GM19025 (cell line): ENCODE measurements at regions not wholly inside any gene's neighbourhood (a gene's known extent, or its start where the extent isn't known, plus 50 kb on each side); places are given as distances from the start of the nearest gene placed in this dataset.
"Not testable (repeated sequence)": the region's sequence is repeated elsewhere in the genome, so short reads cannot be mapped to it uniquely, and the experiment has no call there.

Experiments
- ATAC-seq: cut with Tn5 transposase; IDR thresholded peaks from one replicate; pipeline ENCODE4 v1.9.1; 2021; ENCODE audit warnings: mild to moderate bottlenecking, low read depth, moderate library complexity; ENCODE audit not compliant: unreplicated experiment

DNA sequence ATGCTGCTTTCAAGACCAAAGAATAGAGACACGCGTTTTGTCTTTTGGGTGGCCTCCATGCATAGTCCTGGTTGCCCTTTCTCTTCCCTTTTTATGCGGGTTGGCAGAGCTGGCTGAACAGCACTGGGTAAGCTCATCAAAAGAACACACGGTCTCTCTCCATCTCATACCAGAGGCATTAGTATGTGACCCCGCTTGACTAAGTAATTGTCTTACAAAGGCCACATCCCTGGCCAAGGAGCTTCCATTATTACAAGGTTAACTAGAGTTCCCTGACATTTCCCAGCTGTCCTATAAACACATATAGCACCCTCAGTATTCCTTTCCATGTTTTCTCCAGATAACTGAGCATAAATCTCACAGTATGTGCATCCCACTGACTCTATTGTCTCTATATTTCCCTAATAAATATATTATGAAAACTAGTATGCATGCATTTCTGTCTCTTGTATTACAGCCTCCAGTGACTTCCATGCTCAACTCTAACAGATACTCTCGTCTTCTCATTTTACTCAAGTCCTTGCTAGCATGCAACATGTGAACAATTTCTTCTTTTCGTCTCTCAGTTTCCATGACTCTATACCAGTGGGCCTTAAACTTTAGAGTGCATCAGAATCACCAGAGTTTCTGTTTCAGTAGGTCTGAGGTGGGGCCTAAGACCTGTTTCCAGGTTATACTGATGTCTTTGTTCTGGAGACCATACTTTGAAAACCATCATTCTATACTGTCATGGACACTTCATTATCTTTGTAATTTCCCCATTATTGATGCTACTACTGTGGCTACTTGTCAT, 247.7 kb upstream of the ARSJ start:
- ATAC-seq: peak; percentile 89

- no peak for ATAC-seq
Observed at GRCh38 chr4:114229706-114230105, 250.3 kb upstream of the ARSJ start.

DNA sequence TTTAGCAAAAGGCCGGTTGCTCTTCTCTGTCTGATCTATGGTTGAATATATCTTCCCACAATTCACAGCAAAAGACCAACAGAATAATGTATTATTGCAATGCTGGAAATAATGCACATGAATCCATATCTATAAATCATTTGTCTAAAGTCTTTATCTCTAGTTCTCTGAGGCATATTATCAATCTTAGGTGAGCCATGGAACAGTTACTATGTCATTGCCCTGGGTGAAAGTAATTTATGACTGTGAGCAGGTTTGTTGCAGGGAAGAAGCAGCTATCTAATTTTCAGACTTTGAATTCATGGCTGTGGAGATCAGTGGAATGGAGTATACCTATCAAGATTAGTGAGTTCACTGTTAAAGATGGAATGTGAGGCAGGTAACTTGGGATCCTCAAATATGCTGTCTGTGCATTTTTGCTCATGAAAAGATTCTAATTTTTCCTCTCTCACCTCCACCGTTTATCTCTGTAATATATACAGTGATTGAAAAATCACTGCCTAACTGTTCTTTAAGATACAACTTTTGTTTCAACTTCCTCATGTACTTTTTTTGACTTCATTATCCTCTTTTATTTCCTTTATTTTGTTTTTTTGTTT, 256.8 kb upstream of the ARSJ start:
- ATAC-seq: no peak

- no peak for ATAC-seq
Observed at GRCh38 chr4:114237997-114238396, 258.6 kb upstream of the ARSJ start.

DNA sequence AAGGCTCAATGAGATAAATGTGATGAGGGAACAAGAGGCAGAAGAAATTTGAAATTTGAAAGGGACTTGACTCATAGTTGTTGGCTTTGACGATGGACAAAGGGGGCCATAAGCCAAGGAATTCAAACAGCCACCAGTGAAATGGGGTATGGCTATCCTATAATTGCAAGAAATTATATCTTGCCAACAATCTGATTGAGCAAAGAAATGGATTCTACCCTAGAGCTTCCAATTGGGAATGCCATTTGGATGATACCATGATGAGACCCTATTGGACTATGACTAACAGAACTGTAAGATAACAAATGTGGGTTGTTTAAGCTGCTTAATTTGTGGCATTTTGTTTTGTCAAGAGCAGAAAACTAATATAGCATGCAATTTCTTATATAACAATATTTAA, 270.1 kb upstream of the ARSJ start:
- no peak for ATAC-seq

DNA sequence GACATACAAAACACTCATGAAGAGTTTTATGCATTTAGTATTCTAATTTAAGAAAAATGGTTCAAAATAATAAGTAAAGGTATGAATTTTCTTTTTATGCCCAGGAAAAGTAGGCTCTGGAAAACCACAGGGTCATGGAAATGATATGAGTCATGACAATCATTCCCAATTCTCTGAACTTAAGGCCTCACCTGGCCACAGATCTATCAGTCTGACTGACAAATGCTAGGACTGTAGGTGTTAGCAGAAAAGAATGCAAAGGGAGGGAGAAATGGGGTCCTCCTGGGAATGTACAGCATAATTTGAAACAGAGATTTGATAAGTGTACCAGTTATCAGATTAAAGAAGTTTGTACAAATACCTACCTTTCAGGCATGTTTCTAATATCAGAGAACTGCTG, 270.5 kb upstream of the ARSJ start:
- no peak for ATAC-seq

DNA sequence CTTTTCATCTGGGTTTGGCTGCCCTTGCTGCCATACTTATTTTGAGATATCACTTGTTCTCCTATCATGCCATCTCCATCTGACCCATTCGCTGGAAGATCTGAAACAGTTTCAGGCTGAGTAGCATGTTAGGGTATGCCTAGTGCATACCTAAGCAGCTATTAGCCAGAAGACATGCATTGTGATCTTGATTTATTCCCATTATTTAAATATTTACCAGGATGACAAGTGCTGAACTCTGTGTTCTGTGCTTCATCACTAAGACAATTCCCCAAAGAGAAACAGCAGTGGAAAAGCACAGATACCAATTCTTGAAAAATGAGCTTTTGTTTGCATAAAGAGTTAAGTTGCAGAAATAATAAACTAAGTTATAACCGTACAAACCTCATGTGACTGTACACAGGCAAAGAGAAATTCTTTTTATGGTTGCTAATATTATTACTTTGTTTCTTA, 271.0 kb upstream of the ARSJ start:
- ATAC-seq: no peak

- no peak for ATAC-seq
Observed at GRCh38 chr4:114251020-114251419, 271.6 kb upstream of the ARSJ start.

DNA sequence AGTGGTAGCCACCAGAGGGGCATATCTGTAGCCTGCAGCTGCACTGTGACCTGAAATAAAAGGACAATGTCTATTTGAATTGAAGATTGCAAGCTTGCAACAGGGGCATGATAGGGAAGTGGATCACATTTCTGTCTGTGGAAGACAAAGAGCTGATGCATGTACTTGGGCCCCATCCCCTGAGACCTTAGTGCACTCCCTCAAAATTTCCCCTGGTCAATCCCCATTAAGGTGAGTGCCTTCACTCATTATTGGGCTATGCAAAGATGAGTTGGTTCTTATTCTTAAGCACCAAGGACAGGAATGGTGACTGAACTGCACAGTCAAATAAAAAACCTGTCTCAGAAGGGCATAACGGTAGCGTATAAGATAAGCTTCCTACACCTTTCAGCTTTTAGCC, 273.1 kb upstream of the ARSJ start:
- no peak for ATAC-seq

DNA sequence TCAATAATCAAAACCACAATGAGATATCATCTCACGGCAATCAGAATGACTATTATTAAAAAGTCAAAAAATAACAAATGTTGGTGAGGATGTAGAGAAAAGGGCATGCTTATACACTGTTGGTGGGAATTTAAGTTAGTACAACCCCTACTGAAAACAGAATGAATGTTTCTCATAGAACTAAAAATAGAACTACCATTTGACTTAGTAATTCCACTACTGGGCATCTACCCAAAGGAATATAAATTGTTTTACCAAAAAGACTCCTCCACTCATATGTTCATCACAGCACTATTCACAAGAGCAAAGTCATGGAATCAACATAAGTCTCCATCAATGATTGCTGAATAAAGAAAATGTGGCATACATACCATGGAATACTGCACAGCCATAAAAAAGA, 278.1 kb upstream of the ARSJ start:
- no peak for ATAC-seq

GRCh38 chr4:114262421-114262820, 283.0 kb upstream of the ARSJ start:
- not testable (repeated sequence) for ATAC-seq

DNA sequence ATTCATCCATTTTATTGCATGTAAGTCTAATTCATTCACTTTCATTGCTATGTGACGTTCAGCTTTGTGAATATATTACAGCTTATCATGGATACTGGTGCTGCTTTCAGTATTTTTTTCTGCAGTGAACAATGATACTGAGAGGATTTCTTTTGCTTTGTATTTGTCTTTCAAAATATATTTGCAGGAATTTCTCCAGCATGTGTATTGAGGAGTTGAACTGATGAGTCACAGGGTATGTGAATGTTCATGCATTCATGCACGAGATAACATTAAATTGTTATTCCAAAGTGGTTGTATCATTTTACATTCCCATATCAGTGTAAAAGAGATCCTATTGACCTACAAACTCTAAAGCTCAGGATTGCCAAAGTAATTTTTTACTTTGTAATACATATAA, 283.8 kb upstream of the ARSJ start:
- ATAC-seq: no peak

DNA sequence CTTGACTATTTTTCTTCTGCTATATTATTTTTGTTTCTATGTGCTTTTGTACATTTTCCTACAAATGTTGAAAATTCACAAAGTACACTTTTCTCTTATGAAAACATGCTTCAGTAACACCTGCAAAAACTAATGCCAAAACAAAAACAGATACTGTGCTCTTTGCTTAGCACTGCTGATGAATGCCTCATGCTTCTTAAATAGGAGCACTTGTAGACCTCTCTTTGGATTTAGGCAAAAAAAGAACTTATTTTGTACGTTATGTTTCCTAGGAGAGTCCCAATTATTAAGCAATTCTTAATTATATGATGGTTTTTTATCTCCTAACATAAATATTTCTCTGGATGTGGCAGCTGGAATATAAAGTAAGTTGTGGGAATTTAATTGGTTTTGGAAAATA, 285.0 kb upstream of the ARSJ start:
- no peak for ATAC-seq

DNA sequence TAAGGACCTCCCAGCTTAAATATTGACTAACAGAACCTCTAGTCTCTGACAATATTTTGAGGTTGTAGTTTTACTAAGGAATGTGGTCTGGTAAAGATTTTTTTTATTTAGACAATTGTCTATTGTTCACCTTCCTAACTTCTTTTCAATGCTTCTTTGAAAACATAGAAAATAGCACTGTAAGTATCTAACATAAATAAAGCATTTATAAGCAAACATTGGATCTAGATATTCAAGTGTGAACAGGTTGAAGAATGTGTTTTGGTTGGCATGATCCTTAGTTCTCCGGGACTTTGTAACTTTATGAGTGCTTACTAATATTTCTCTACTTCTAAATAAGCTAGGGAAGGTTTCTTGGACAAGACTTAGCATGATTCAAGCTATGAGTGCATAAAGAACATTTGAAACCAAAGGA, 285.4 kb upstream of the ARSJ start:
- ATAC-seq: no peak

GRCh38 chr4:114265342-114265741, 285.9 kb upstream of the ARSJ start:
- no peak for ATAC-seq

DNA sequence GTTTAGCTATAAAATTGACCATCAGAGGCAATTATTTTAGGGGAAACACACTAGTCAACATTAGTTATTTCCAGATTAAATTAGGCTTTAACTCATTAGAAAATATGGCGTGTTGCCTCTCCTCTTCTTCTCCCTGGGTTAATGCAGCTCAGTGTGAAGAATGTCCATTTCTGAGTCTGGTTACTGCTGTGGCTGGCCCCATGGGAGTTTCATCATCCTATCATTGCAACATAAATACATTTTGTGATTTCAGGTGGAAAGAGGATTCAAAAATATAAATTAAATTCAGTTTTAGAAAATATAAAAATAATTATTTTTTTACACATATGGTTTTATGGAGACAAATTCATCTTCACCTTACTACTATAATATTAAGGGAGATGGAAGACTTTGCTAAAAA, 288.5 kb upstream of the ARSJ start:
- no peak for ATAC-seq

DNA sequence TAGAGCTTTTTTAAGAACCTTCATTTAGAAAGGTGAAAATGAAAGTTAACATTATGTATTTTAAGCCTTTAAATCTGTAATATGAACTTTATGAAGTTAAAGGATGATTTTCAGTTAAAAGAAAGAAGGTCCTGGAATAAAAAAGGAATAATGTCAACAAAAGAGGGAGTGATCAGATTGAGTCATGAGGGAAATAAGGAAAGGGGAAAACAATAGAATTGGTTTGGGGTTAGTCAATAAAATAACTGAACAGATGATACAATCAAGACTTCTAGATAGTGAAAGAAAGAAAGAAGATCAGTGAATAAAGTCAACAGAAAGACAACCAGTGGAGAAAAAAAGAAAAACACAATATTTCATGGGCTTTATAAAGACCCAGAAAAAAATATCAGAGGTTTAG, 291.6 kb upstream of the ARSJ start:
- ATAC-seq: no peak

GRCh38 chr4:114272226-114272625, 292.8 kb upstream of the ARSJ start:
- ATAC-seq: no peak

DNA sequence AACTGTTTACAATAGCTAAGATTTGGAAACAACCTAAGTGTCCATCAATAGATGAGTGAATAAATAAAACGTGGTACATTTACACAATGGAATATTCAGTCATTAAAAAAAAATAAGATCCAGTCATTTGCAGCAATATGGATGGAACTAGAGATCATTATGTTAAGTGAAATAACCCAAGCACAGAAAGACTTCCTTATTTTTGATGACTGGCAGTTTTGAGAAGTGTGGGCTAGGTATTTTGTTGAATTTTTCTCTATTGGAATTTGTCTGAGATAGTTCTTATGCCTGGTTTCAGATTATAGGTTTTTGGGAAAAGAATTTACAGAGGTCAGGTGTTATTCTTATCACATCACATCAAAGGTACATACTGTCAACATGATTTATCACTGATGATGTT, 293.8 kb upstream of the ARSJ start:
- ATAC-seq: no peak

DNA sequence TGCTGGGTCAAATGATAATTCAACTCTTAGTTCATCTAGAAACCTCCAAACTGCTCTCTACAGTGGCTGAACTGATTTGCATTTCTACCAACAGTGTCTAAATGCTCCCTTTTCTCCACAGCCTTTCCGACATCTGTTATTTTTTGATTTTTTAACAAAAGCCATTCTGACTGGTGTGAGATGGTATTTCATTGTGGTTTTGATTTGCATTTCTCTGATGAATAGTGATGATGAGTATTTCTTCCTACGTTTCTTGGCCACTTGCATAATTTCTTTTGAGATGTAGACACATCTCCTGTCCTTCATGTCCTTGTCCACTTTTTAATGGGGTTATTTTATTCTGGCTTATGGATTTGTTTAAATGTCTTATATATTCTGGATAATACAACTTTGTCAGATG, 298.2 kb upstream of the ARSJ start:
- no peak for ATAC-seq

DNA sequence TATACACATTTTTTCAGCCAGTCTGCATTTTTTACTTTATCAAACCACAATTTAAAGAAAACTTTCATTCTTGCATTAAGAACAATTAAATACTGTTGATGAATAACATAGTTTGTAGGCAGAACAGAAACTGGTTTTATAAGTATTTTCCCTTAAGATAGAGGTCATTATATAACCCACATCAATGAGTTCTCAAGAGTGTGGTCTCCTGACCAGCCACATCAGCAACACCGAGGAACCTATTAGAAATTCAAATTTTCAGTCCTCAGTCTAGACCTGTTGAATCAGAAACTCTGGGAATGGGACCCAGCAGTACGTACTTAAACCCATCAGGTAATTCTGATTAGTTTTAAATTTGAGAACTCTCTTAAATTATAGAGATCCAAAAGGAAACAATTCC, 299.6 kb upstream of the ARSJ start:
- no peak for ATAC-seq

DNA sequence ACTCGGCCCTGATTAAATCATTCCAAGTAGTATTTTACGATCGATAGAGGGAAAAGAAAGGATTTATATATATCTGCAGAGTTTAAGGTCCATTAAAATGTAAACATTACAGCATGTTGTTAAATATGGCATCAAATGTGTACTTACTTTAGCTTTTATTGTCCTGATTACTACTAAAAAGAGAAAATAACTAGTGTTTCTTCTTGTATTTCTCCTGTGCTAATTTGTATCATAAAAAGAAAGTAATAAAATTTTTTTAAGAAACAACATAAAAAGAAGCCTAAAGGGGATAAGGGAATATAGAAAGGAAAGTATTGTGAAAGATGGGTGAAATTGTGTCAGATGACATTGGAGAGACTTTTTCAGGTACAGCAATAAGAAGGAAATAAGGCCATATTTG, 300.3 kb upstream of the ARSJ start:
- no peak for ATAC-seq
